ENCODE measurements at regions not wholly inside any gene's neighbourhood (a gene's known extent, or its start where the extent isn't known, plus 50 kb on each side); places are given as distances from the start of the nearest gene placed in this dataset.
"Not testable (repeated sequence)": the region's sequence is repeated elsewhere in the genome, so short reads cannot be mapped to it uniquely, and the experiment has no call there.

DNA sequence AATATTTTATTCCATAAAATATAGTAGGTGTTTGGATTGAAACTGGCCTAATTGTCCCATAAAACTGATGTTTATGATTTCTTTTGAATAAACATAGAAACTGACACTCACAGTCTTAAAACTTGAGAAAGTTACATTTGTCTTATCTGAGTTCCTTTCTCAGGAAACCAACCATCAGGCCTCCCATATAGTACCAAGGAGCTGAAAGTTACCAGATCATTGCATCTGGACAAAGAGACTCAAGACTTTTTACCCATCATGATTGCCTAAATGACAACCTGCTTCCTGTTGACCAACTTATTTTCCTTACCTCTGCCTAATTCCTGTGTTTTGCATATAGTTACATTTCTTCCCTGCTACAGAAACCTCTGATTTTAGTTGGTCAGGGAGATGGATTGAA is 137.0 kb upstream of the XPO1 start:
- no peak for DNase-seq (ENCODE audit: low read depth)

DNA sequence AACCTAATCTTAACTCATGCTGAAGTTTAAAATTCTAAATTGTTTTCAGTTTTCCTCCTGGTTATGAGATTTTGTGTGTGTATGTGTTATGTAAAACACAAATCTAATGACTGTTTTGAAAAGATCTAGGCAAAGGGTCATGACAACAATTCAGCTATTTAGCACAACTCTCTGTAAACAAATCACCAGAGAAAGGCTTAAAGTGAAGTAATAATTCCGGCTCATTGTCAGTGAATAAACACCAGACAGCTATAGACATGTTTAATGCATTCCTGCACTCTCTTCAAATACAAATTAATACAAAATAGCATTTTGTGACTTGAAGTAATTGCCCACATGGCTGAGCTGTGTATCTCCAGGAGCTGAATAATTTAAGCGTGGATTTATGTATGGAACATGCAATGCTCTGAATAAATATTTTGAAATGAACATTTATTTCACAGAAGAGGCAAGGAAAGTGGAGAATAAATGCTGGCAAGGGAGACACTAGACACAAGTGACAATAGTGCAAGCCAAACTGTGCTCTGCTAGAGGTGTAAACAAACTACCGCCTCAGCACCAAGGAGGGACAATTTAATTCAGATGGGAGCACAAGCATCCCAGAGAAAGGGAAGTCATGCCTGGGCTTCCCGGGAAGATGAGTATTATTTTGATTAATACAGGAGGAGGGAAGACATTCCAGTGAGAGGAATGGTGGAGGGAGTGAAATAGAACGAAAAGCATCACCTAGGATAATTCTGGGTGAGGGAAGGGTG is 133.6 kb upstream of the XPO1 start:
- DNase-seq (ENCODE audit: low read depth), result no peak

DNA sequence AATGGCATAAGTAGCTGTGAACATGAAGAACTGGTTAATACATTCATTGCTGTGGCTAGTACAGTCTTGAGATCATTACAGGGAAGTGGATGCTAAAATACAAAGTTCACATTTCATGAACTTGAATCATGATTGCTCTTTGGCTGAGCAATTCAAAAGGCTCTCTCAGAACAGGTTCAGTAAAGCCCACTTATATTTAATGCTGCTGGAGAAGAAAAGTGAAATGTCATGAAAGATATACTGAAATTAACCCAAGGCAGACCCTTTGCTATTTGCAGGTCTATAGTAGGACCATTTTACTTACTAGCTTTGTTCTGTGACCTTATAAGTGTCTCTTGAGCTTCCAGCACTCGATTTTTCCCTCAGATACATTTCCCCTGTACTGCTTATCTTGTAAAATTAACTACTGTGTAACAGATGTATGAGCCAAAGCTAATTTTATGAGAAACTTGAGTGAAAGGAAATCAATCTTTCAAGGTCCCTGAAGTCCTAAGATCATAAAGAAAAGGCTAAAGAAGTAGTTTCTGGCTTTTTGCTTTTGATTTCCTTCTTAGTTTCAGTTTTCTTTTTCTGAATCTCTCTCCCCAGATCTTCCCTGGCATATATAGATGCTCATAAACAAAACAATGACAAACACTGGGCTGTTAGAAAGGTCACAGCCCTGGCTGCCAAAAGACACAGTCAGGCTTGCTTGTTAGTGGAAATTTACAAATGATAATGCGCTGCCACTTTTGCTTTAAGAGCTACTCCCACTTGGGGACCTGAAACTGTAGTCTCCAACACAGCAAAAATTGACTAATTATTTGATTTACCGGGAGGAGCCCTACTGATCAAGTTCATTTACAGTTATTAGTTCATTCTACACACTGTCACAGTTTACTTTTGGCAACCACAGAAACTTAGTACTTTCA is 132.7 kb upstream of the XPO1 start:
- no peak for DNase-seq (ENCODE audit: low read depth)

DNA sequence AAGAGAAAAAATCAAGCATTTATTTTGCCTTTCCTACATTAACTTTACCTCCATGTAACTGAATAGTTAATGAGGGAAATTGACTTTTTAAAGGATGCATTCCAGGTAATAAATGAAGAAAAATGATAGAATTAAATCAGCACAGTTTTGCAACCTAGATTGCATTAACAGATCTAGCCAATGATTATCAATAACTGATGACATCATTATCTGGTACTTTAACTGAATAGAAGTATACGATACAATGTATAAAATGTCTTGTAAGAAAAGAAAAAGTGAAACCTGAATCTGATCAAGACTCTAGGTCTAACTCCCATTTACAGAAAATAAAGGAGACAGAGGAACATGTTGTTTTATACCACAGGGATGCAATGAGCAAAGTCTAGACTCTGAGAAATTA is 126.0 kb upstream of the XPO1 start:
- no peak for DNase-seq (ENCODE audit: low read depth)

DNA sequence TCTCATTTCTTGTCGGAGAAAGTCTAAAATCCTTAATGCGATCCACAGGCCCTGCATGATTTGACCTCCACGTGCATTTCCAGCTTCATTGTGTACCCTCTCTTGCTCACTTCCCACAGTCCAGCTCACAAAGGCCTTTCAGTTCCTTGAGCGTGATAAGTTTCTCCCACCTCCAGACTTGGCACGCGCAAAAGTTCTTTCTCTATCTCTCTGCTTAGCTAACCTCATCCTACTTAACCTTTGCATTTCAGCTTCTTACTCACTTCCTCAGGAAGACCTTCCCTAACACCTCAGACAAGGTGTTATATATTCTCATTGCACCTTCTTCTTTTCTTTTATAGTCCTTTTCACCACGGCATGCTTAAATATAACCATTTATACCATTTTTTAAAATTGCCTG is 124.8 kb upstream of the XPO1 start:
- DNase-seq (ENCODE audit: low read depth), result no peak

DNA sequence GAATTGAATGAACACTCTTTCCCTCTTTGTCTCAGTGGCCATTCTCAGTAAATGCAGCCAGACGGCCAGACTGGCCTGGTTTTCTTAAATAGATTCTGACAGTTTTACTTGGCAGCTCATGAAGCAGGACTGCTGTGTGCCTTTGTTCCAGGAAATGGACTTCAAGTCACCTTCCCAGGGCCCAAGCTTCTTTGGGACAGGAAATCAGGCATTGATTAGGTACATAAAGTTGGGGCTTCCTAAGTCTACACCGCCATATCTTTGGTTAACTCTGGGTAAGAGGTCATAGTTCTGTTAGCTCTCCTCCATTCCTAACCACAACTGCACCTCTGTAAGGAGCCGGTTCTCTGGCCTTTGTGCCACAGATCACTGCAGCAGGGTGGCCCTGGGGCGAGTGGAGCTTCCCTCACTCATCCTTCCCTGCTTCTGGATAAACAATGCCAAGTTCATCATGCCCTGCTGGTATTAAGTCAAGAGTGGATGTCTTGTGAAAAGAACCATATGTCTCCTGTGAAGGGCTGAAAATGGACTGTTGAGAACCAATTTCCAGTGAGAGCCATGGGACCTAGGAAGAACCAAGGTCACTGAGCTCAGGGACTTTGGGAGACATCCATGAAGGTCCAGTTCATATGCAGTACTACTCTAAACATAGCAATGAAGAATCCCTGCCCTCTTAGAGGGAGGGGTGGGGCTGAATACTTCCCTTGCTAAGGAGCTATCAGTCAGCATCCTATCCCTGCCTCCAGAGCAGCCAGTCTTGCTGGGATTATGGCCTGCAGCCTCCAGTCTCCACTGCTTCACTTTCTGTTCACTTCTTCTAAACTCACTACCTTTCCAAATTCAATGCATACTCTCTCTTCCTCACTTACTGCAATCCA is 122.6 kb upstream of the XPO1 start:
- no peak for DNase-seq (ENCODE audit: low read depth)

DNA sequence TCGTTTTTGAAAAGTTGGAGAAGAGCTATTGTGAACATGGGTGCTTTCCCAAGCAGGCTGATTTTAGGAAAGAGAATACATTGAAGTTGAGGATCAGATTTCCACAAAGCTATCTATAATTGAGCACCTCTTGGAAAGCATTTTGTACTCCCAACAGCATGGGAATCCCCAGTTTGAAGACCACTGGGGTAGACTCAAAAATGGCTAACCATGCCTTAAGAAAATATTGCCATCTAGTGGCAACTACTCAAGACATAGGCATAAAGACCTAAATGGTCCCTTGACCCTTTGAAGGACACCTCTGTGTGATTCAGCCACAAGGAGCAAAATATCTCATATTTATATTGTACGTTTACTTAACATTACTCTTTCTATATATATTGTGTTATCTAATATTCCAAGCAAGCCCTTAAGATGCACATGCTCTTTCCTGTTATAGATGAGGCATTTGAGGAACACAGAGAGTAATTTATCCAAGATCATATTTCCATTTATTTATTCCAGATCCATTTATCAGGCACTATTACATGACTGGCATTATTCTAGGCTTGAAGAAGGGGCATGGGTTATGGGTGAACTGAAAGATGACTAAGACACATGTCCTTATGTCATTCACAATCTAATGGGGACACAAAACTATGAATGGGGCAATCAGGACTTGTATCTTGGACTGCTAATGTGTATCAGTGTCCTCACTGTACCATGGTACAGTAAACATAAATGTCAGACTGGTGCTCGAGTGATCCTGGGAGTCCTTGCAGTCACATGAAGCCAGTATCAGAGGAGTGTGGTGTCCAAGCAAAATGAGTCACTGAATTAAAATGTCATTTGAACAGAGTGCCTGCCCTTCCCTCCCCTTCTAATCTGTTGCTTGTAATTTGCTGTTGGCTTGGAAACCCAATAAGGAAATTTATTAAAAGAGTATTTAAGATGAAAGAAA is 121.0 kb upstream of the XPO1 start:
- no peak for DNase-seq (ENCODE audit: low read depth)

DNA sequence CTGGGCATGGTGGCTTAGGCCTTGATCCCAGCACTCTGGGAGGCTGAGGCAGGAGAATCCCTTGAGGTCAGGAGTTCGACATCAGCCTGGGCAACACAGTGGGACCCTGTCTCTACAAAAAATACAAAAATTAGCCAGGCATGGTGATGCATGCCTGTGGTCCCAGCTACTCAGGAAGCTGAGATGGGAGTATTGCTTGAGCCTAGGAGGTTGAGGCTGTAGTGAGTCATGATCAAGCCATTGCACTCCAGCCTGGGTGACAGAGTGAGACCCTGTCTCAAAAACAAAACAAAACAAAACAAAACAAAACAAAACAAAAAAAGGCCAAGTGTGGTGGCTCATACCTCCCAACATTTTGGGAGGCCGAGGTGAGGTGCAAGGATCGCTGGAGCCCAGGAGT is 111.8 kb upstream of the XPO1 start:
- DNase-seq (ENCODE audit: low read depth), result not testable (repeated sequence)

DNA sequence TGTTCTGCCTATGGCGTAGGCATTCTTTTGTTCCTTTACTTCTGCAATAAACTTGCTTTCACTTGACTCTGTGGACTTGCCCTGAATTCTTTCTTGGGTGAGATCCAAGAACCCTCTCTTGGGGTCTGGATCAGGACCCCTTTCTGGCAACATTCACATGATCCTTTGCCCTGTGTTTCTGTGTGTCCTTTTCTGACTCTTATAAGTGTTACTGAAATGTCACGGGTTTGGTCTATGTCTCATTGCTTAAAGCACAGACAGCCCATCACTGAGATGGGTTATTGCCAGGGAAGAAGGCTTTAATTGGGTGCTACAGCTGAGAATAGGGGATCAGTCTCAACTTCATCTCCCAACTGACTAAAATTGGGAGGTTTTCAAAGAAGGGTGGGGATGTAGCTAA is 110.9 kb upstream of the XPO1 start:
- no peak for DNase-seq (ENCODE audit: low read depth)

DNA sequence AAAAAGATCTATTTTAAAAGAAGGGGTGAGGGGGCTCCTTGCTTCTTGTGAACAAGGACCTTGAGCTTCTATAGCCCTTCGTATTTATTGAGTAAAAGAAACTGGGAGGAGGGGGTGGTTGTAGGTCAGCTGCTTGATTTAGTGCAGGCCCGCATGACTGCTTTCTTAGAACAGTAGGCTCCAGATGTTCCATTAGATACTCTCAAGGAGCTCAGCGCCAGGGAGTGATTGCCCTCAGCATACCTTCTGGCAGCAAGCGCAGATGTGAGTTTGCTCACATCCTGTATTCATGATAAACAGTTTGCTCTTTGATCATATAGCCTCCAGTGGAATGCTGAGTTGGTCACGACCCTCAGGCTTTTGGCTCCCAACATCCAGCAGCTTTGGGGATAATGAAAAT is 108.9 kb upstream of the XPO1 start:
- DNase-seq (ENCODE audit: low read depth), result no peak

DNA sequence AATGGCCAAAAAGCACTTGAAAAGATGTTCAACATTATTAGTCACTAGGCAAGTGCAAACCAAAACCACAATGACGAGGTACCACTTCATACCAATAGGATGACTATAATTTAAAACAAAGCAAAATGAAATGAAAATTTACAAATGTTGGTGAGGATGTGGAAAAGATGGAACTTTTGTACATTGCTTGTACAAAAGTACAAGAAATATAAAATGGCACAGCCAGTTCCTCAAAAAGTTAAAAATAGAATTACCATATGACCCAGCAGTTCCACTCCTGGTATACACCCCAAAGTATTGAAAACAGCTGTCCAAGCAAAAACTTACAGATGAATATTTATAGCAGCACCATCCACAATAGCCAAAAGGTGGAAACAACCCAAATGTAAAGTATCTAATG is 107.8 kb upstream of the XPO1 start:
- DNase-seq (ENCODE audit: low read depth), result no peak

DNA sequence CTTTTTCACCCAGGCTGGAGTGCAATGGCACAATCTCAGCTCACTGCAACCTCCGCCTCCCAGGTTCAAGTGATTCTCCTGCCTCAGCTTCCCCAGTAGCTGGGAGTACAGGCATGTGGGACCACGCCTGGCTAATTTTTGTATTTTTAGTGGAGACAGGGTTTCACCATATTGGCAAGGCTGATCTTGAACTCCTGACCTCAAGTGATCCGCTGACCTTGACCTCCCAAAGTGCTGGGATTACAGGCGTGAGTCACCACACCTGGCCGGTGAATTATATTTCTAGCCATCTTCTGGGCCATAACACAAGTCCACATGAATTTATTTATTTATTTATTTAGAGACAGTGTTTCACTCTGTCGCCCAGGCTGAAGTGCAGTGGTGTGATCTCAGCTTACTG is 105.0 kb upstream of the XPO1 start:
- DNase-seq (ENCODE audit: low read depth), result not testable (repeated sequence)

DNA sequence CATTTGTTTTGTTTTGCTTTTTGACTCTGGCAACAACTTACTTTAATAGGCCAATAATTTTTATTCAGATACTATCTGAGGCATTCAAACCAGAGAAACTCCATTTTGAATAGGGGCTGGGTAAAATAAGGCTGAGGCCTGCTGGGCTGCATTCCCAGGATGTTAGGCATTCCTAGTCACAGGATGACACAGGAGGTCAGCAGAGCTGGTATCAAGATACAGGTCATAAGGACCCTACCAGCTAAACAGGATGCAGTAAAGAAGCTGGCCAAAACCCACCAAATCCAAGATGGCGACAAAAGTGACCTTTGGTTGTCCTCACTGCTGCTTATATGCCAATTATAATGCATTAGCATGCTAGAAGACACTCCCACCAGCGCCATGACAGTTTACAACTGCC is 102.2 kb upstream of the XPO1 start:
- DNase-seq (ENCODE audit: low read depth), result no peak

DNA sequence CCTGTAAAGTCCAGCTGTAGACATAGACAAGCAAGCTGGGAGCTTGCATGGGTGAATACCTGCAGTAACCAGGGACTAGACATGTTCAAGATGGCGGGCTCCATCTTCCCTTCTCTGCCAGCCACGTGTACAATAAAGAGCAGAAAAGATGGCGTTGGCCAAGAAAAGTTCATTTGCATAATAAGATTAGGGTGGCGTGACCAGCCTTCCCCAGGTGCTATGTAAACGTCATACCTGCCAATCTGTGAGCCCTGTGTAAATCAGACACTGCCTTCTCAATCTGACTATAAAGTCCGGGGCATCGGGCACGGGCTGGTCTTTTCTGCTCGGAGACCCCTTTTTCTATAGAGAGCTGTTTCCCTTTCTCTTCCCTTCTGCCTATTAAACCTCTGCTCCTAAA is 101.6 kb upstream of the XPO1 start:
- DNase-seq (ENCODE audit: low read depth), result no peak

DNA sequence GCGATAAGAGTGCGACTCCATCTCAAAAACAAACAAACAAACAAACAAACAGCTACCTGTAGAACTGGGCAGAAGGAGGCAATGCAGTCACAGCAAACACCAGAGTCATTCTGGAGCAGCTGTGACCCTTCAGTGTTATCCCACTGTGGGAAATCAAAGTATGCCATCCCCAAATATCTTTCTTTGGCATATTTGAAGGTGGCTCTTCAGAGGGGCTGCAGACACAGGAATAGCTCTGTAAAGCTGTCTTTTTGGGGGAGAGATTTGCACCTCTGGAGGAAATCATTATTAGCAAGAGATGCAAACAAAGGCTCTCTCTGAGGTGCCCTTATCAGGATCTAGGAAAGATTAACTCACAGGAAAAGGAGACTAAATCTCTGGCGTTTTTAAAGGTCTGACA is 98.5 kb upstream of the XPO1 start:
- no peak for DNase-seq (ENCODE audit: low read depth)

DNA sequence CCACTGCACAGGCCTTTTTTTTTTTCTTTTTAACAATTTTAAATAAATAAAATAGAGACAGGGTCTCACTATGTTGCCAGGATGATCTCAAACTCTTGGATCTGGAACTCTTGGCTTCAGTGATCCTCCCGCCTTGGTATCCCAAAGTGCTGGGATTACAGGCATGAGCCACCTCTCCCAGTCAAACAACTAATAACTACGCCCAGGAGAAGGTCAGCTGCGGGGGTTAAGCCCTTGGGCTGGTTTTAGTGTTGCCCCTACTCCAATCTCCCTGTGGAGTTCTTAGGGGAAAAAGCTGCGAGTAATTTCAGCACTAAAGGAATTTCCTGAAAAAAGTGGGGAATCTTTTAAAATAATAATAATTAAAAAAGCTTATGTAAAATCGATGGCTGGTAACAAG is 96.4 kb upstream of the XPO1 start:
- DNase-seq (ENCODE audit: low read depth), result no peak

DNA sequence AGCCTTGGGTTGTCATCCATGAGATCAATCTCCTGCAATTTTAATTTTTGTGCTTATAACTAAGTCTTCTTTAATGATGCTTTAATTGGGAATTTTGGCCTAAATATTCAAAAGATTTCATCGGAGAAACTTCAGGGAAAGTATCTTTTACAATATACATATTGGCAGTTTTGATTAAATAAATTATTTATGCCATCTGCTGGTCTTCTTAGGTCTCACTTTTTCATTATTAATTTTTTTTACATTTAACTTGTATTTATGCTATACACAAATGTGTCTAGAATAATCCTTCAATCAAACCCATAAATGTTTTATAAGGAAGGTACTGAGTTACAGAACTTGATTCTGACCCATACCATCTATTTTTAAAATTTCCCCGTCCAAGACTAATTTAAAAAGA is 95.1 kb upstream of the XPO1 start:
- no peak for DNase-seq (ENCODE audit: low read depth)

DNA sequence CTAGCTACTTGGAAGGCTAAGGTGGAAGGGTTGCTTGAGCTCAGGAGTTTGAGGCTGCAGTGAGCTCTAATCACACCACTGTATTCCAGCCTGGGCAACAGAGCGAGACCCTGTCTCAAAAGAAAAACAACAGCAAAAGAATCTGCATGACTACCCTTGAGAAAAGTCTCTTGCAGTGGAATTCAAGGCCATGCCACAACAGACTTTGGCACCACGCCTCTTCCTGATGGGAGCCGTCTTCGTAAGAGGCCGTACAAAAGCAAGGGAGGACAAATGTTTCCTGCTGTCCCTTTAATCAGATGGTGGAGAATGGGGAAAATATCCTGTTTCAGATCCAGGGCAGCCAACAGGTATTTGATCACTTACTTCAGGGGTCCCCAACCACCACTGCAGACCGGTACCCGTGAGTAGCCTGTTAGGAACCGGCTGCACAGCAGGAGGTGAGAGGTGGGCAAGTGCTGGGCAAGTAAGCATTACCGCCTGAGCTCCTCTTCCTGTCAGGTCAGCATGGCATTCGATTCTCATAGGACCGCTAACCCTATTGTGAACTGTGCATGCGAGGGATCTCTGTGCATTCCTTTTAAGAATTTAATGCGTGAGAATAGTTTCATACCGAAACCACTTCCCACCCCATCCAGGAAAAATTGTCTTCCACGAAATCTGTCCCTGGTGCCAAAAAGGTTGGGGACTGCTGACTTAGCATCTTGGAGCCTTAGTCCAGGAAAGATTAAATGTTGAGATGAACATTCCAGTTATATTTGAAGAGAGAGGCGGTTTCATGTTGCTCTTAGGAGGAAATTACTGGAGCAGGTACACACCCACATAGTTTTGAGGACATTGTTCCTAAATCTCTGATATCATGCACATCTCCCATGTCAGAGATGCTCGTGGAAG is 94.4 kb upstream of the XPO1 start:
- DNase-seq (ENCODE audit: low read depth), result no peak

DNA sequence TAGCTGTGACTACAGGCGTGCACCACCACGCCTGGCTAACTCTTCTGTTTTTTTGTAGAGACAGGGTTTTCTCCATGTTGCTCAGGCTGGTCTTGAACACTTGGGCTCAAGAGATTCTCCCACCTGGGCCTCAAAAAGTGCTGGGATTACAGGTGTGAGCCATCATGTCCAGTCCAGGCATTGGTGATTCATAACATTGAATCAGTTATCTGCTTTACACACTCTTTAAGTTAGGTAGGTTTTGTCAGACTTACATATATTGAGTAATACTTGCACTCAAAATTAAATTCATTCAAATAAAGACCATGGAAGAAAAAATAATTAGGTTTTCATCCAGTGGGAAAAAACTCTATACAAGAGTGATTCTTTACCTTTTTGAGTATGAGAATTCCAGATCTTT is 93.2 kb upstream of the XPO1 start:
- no peak for DNase-seq (ENCODE audit: low read depth)

DNA sequence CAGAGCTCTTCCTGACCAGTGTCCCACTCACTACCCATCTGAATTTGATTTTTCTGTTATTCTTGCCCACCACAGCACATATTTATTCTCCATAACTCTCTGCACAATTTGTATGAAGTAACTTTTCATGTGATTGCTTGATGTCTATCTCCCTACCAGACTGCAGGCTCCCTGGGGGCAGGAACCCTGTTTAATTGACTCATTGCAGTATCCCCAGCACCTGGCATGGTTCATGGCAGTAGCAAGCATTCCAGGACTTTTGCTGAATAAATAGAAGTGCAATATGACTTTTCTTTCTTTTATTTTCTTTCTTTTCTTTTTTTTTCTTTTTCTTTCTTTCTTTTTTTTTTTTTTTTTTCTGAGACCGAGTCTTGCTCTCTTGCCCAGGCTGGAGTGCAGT is 88.7 kb upstream of the XPO1 start:
- DNase-seq (ENCODE audit: low read depth), result no peak
